ENCODE measurements at regions not wholly inside any gene's neighbourhood (a gene's known extent, or its start where the extent isn't known, plus 50 kb on each side); places are given as distances from the start of the nearest gene placed in this dataset.

DNA sequence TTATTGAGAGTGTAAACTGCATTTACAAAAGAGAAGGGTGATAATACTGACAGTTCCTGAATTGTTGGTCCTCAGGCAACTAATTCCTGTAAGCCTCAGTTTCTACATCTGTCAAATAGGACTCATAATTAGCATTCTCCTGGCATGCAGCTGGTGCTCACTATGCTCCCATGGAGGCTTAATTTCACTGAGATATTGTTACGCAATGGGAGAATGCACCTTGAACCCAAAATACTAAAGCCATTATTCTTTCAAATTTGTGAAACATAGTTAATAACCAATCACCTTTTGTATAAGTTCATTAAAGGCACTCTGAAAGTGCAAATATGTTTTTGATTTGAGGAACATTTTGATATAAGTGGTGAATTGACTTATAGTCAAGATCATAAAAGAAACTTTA, 985.5 kb downstream of the CDH11 start:
- TF ChIP-seq EP300 (IDR thresholded peaks at IDR 0.05; ENCODE audit: borderline replicate concordance) = no peak
- no peak for TF ChIP-seq TAF1 (IDR thresholded peaks at IDR 0.05; ENCODE audit: low read depth)

DNA sequence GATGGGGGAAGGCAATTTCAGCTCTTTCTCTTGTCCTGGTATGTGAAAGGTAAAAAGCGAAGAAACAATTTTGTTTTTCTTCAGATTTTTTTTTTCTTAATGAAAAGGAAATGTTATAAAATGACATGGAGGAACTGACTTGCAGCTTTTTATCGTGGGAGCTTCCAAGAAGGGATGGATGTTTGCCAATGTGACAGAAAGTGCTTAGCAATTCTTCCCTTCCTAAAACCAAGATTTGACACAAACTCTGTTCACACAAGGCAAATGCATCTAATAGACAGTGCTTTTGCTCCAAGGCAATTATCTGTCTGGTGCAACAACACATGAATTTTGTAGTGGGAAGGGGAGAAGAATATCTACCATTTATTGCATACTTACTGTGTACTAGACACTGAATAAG, 988.5 kb downstream of the CDH11 start:
- TF ChIP-seq EP300 (IDR thresholded peaks at IDR 0.05; ENCODE audit: borderline replicate concordance) (no peak), FOXM1 (IDR thresholded peaks at IDR 0.05; ENCODE audit: borderline replicate concordance, low read depth) (no peak), RAD21 (IDR thresholded peaks at IDR 0.05; ENCODE audit: low read depth) (no peak)
- TF ChIP-seq, protein P1, sequence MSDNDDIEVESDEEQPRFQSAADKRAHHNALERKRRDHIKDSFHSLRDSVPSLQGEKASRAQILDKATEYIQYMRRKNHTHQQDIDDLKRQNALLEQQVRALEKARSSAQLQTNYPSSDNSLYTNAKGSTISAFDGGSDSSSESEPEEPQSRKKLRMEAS (IDR thresholded peaks at IDR 0.05) = no peak

DNA sequence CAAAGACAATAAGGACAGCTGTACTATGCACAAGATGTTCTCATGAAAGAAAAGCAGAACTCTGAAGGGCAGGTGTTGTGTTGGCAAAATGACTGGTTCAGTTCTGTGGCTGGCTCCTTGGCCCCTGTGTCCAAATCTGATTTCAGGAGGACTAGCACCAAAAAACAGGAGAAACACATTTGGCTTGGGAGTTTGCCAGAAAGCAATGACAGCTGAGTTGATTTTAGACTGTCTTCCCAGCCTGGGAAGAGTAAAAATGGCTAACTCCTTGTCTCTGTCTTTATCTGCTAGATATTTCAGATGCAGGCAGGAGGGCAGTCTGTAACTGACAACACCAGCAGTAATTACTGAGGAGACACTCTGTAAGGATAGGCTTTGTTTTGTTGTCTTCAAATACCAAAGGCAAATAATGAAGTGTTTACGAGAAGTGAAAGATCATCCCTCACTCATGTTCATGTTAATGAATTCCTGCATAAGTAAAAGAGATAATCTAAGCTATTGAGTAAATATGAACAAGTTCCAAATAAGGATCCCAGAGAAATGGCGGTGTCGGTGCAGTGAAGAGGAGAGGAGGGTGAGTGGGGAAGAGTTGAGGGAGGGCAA, 989.0 kb downstream of the CDH11 start:
- TF ChIP-seq NFIC (IDR thresholded peaks at IDR 0.05) = no peak
- no peak for TF ChIP-seq TAF1 (IDR thresholded peaks at IDR 0.05; ENCODE audit: low read depth)

DNA sequence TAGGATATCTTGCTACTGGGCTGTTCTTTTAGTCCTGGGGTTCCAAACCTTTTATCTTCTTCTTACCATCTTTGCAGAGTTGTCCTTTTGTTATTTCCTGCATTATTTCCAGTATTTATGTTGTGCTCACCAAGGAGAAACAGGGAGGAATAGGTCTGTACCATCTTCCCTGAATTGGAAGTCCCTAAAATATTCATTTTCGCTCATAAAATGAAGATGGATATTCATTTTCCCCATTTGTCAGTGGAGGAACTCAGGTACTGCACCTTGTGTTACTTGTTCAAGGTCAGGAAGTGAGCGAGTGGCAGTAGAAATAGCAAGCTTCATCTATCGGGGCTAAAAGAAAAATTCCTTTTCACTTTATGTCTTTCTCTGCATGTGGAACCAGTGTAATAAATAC, 989.7 kb downstream of the CDH11 start:
- TF ChIP-seq EP300 (IDR thresholded peaks at IDR 0.05; ENCODE audit: borderline replicate concordance) (no peak), TAF1 (IDR thresholded peaks at IDR 0.05; ENCODE audit: low read depth) (no peak), NFIC (IDR thresholded peaks at IDR 0.05) (no peak), YY1 (IDR thresholded peaks at IDR 0.05; ENCODE audit: low read depth) (no peak), FOXM1 (IDR thresholded peaks at IDR 0.05; ENCODE audit: borderline replicate concordance, low read depth) (no peak), TEAD4 (IDR thresholded peaks at IDR 0.05) (no peak), RAD21 (IDR thresholded peaks at IDR 0.05; ENCODE audit: low read depth) (no peak), CREB1 (IDR thresholded peaks at IDR 0.05; ENCODE audit: low read depth) (no peak), ZBTB7A (IDR thresholded peaks at IDR 0.05; ENCODE audit: low read depth) (no peak), CEBPB (IDR thresholded peaks at IDR 0.05) (no peak)
- TF ChIP-seq, protein P2, sequence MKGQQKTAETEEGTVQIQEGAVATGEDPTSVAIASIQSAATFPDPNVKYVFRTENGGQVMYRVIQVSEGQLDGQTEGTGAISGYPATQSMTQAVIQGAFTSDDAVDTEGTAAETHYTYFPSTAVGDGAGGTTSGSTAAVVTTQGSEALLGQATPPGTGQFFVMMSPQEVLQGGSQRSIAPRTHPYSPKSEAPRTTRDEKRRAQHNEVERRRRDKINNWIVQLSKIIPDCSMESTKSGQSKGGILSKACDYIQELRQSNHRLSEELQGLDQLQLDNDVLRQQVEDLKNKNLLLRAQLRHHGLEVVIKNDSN (IDR thresholded peaks at IDR 0.05) = no peak
- TF ChIP-seq, protein P3, sequence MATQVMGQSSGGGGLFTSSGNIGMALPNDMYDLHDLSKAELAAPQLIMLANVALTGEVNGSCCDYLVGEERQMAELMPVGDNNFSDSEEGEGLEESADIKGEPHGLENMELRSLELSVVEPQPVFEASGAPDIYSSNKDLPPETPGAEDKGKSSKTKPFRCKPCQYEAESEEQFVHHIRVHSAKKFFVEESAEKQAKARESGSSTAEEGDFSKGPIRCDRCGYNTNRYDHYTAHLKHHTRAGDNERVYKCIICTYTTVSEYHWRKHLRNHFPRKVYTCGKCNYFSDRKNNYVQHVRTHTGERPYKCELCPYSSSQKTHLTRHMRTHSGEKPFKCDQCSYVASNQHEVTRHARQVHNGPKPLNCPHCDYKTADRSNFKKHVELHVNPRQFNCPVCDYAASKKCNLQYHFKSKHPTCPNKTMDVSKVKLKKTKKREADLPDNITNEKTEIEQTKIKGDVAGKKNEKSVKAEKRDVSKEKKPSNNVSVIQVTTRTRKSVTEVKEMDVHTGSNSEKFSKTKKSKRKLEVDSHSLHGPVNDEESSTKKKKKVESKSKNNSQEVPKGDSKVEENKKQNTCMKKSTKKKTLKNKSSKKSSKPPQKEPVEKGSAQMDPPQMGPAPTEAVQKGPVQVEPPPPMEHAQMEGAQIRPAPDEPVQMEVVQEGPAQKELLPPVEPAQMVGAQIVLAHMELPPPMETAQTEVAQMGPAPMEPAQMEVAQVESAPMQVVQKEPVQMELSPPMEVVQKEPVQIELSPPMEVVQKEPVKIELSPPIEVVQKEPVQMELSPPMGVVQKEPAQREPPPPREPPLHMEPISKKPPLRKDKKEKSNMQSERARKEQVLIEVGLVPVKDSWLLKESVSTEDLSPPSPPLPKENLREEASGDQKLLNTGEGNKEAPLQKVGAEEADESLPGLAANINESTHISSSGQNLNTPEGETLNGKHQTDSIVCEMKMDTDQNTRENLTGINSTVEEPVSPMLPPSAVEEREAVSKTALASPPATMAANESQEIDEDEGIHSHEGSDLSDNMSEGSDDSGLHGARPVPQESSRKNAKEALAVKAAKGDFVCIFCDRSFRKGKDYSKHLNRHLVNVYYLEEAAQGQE (IDR thresholded peaks at IDR 0.05; ENCODE audit: low read depth) = no peak

DNA sequence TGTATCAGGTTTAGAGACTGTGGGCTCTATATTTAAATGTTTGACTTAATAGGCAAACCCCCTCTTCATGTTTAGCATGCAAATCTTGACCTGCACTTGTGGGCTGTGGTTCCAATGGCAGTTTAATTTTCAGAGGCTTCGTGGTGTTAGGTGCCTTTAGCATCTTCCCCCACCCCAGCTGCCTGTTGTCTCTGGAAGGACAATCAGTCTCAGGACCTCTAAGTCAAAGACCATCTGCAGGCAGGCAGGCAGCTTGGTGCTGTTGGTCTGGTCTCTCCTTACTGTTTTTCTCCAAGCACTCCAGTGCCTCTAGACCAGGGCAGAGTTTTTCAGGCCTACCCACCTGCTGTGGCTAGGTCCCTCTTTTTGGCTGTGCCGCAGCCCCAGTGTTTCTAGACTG, 990.4 kb downstream of the CDH11 start:
- TF ChIP-seq TEAD4 (IDR thresholded peaks at IDR 0.05) (no peak), FOXM1 (IDR thresholded peaks at IDR 0.05; ENCODE audit: borderline replicate concordance, low read depth) (no peak)

DNA sequence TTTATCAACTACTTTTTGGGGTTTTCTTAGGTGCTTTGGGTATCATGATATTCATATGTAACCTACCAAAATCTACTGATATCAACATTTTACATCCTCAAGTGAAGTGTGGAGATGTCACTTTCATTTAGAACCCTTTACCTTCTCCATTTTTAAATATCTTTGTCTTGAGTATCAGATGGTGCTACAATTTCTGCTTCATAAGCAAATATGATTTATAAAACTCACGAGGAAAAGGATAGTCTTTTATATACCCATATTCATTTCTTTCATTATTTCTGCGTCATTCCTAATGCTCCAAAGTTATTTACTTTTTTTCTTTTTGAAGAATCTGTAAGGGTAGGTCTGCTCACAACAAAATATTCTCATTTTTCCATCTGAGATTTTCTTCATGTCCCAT, 991.7 kb downstream of the CDH11 start:
- TF ChIP-seq, protein P3 (IDR thresholded peaks at IDR 0.05; ENCODE audit: low read depth) = no peak
- TF ChIP-seq TCF12 (IDR thresholded peaks at IDR 0.05; ENCODE audit: low read depth) = no peak
- no peak for TF ChIP-seq CEBPB (IDR thresholded peaks at IDR 0.05)
- no peak for TF ChIP-seq RAD21 (IDR thresholded peaks at IDR 0.05; ENCODE audit: low read depth)
- no peak for TF ChIP-seq EP300 (IDR thresholded peaks at IDR 0.05; ENCODE audit: borderline replicate concordance)
- TF ChIP-seq, protein P2 (IDR thresholded peaks at IDR 0.05) = no peak
- no peak for TF ChIP-seq TEAD4 (IDR thresholded peaks at IDR 0.05)
- TF ChIP-seq FOXM1 (IDR thresholded peaks at IDR 0.05; ENCODE audit: borderline replicate concordance, low read depth) = no peak
- no peak for TF ChIP-seq EGR1 (IDR thresholded peaks at IDR 0.05)

DNA sequence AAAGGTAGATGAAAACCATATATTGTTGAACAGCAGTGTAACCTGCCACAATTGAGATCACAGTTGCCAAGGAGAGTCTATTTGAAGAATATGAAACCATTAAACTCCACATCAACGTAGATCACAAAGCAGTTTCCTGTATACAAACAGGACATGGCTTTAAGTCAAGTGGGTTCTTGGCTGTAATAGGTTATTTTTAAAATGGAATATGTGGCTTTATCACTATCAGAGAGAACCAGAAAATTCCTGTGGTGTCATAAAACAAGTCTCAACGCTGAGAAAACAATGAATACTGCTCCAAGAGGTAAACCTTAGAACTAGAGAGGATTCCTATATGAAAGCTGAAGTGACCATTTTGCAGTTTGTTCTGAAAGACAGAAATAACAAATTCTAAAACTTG, 999.7 kb downstream of the CDH11 start:
- TF ChIP-seq CEBPB (IDR thresholded peaks at IDR 0.05) (no peak), CREB1 (IDR thresholded peaks at IDR 0.05; ENCODE audit: low read depth) (no peak), NFIC (IDR thresholded peaks at IDR 0.05) (no peak), EGR1 (IDR thresholded peaks at IDR 0.05) (no peak), RAD21 (IDR thresholded peaks at IDR 0.05; ENCODE audit: low read depth) (no peak), YY1 (IDR thresholded peaks at IDR 0.05; ENCODE audit: low read depth) (no peak), ZBTB7A (IDR thresholded peaks at IDR 0.05; ENCODE audit: low read depth) (no peak)
- TF ChIP-seq, protein P3 (IDR thresholded peaks at IDR 0.05; ENCODE audit: low read depth) = no peak
- TF ChIP-seq, protein P2 (IDR thresholded peaks at IDR 0.05) = no peak
- TF ChIP-seq, protein P1 (IDR thresholded peaks at IDR 0.05) = no peak
